ENCODE measurements at regions not wholly inside any gene's neighbourhood (a gene's known extent, or its start where the extent isn't known, plus 50 kb on each side); places are given as distances from the start of the nearest gene placed in this dataset.

- TF ChIP-seq, protein P1, sequence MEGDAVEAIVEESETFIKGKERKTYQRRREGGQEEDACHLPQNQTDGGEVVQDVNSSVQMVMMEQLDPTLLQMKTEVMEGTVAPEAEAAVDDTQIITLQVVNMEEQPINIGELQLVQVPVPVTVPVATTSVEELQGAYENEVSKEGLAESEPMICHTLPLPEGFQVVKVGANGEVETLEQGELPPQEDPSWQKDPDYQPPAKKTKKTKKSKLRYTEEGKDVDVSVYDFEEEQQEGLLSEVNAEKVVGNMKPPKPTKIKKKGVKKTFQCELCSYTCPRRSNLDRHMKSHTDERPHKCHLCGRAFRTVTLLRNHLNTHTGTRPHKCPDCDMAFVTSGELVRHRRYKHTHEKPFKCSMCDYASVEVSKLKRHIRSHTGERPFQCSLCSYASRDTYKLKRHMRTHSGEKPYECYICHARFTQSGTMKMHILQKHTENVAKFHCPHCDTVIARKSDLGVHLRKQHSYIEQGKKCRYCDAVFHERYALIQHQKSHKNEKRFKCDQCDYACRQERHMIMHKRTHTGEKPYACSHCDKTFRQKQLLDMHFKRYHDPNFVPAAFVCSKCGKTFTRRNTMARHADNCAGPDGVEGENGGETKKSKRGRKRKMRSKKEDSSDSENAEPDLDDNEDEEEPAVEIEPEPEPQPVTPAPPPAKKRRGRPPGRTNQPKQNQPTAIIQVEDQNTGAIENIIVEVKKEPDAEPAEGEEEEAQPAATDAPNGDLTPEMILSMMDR (IDR thresholded peaks at IDR 0.05) = no peak
- no peak for TF ChIP-seq ZFX (IDR thresholded peaks at IDR 0.05; ENCODE audit: borderline replicate concordance)
Measured at GRCh38 chr16:50933262-50933661, 191.4 kb downstream of the CYLD start.
